CD14-positive monocyte (primary cell): ENCODE measurements at regions not wholly inside any gene's neighbourhood (a gene's known extent, or its start where the extent isn't known, plus 50 kb on each side); places are given as distances from the start of the nearest gene placed in this dataset.

ENCODE experiments used
- DNase-seq, 3 donors: peaks; one replicate each; pipeline ENCODE4 v3.0.0-alpha.2; 2011 to 2022
- H2AFZ ChIP-seq: 2 replicates; pipeline ENCODE4 v1.6.0; 2012; ENCODE audit warnings: mild to moderate bottlenecking, low read depth, low read length, inconsistent platforms; ENCODE audit not compliant: insufficient read depth, poor library complexity, severe bottlenecking
- H3K27ac ChIP-seq, 2 donors: 1 replicate in 1 of 2; 2 replicates in 1 of 2; pipeline ENCODE4 v1.5.1; 2012 to 2013; ENCODE audit warnings: low read length in 2 of 2, control low read depth in 1 of 2, inconsistent platforms in 1 of 2, low read depth in 1 of 2, mild to moderate bottlenecking in 1 of 2
- H3K27me3 ChIP-seq, 2 donors: one replicate each; pipeline versions ENCODE4 v1.6.0 to v1.6.1; 2011 to 2013; ENCODE audit warnings: low read length in 2 of 2; ENCODE audit not compliant: control insufficient read depth in 2 of 2, insufficient read depth in 2 of 2
- H3K36me3 ChIP-seq, 2 donors: replicated peaks in 1 of 2; 1 replicate in 1 of 2; 2 replicates in 1 of 2; pipeline versions ENCODE4 v1.5.1 to v1.6.1; 2012 to 2013; ENCODE audit warnings: low read length in 2 of 2, control low read depth in 1 of 2, inconsistent platforms in 1 of 2, mild to moderate bottlenecking in 1 of 2; ENCODE audit not compliant: insufficient read depth in 2 of 2, control insufficient read depth in 1 of 2
- H3K4me1 ChIP-seq, 2 donors: 1 replicate in 1 of 2; 2 replicates in 1 of 2; pipeline versions ENCODE4 v1.5.1 to v1.6.1; 2012 to 2013; ENCODE audit warnings: low read length in 2 of 2, control low read depth in 1 of 2, inconsistent platforms in 1 of 2, mild to moderate bottlenecking in 1 of 2, moderate library complexity in 1 of 2; ENCODE audit not compliant: insufficient read depth in 2 of 2, control insufficient read depth in 1 of 2
- H3K4me2 ChIP-seq: replicated peaks from 2 replicates; pipeline ENCODE3; 2012; ENCODE audit warnings: low read length, moderate library complexity, mild to moderate bottlenecking; ENCODE audit not compliant: poor library complexity, severe bottlenecking; ENCODE audit errors: extremely low read depth
- H3K4me3 ChIP-seq, 3 experiments: fragments of 200-600 bp in 1 of 3; sonication (generic) in 1 of 3; replicated peaks in 1 of 3; 1 replicate in 2 of 3; 2 replicates in 1 of 3; pipeline ENCODE4 v1.5.1; 2011 to 2013; ENCODE audit warnings: low read length in 3 of 3, mild to moderate bottlenecking in 3 of 3, control low read depth in 2 of 3, low read depth in 2 of 3, inconsistent platforms in 1 of 3, moderate library complexity in 1 of 3
- H3K79me2 ChIP-seq: 2 replicates; pipeline ENCODE4 v1.6.0; 2012; ENCODE audit warnings: mild to moderate bottlenecking, control low read depth, inconsistent platforms, low read length, moderate library complexity; ENCODE audit not compliant: insufficient read depth
- H3K9ac ChIP-seq: 2 replicates; pipeline ENCODE4 v1.6.0; 2017; ENCODE audit warnings: low read length, mild to moderate bottlenecking; ENCODE audit not compliant: insufficient read depth, poor library complexity, severe bottlenecking
- H3K9me3 ChIP-seq, 2 donors: replicated peaks in 1 of 2; 1 replicate in 1 of 2; 2 replicates in 1 of 2; pipeline versions ENCODE4 v1.5.1 to v1.6.1; 2012 to 2013; ENCODE audit warnings: low read length in 2 of 2, control low read depth in 1 of 2; ENCODE audit not compliant: control insufficient read depth in 1 of 2, insufficient read depth in 1 of 2
- H4K20me1 ChIP-seq: 2 replicates; pipeline ENCODE4 v1.6.0; 2012; ENCODE audit warnings: mild to moderate bottlenecking, low read length, control low read depth, moderate library complexity; ENCODE audit not compliant: insufficient read depth
- H3K27ac Mint-ChIP-seq, 7 donors: one replicate each; pipeline ENCODE4 v1.8.0; 2020; ENCODE audit warnings: mild to moderate bottlenecking in 7 of 7, mixed read lengths in 7 of 7, moderate library complexity in 6 of 7, inconsistent platforms in 2 of 7
- H3K27me3 Mint-ChIP-seq, 3 donors: one replicate each; pipeline ENCODE4 v1.8.0; 2021 to 2022; ENCODE audit warnings: low read depth in 3 of 3, mild to moderate bottlenecking in 3 of 3, mixed read lengths in 3 of 3, moderate library complexity in 3 of 3, inconsistent platforms in 1 of 3
- H3K36me3 Mint-ChIP-seq, 2 donors: one replicate each; pipeline ENCODE4 v1.8.0; 2020; ENCODE audit warnings: mixed read lengths in 2 of 2, inconsistent platforms in 1 of 2, mild to moderate bottlenecking in 1 of 2
- H3K4me1 Mint-ChIP-seq: one replicate; pipeline ENCODE4 v1.8.0; 2020; ENCODE audit warnings: mild to moderate bottlenecking, mixed read lengths
- H3K4me3 Mint-ChIP-seq, 2 donors: one replicate each; pipeline ENCODE4 v1.8.0; 2020; ENCODE audit warnings: mild to moderate bottlenecking in 2 of 2, mixed read lengths in 2 of 2, moderate library complexity in 1 of 2
- H3K9me3 Mint-ChIP-seq, 7 donors: one replicate each; pipeline ENCODE4 v1.8.0; 2020 to 2022; ENCODE audit warnings: mixed read lengths in 7 of 7, mild to moderate bottlenecking in 6 of 7, moderate library complexity in 6 of 7, inconsistent platforms in 2 of 7
- WGBS: methylation state at CpG from one replicate; pipeline ENCODE4 v1.1.5; 2013; ENCODE audit warnings: missing lambda C conversion rate; ENCODE audit not compliant: insufficient coverage; 5-methylcytosine and 5-hydroxymethylcytosine counted together
- intact Hi-C, 2 donors: fragments of 100-400 bp; cut with micrococcal nuclease; formaldehyde crosslinking; loops; one replicate each; pipeline versions ENCODE4 v1.15.0 to v1.15.1; 2023
- TF ChIP-seq, protein P1 (sequence below): fragments of 200-600 bp; IDR thresholded peaks from one replicate; pipeline ENCODE4 v1.8.0; 2022; ENCODE audit warnings: antibody characterized with exemption, mild to moderate bottlenecking

DNA sequence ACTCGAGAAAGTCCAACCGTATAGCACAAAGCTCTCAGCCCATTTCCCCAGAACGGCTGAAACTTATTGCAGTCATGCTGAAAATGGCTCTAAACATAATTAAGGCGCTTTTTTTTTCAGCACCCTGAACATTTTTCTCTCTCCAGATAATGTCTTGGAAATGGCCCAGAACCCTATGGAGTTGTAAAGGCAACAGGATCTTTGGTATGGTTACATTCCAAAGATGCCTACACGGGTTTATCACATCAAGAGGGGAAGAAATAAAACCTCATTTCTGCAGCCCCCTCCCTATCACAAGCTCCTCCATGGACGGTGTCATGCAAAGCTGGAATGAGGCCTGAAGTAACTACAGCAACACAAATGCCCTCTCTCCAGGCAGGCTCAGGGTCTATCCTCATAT, 126.4 kb upstream of the GALNT2 start:
- Histone ChIP-seq H3K4me2 (no peak overlapping the region), H3K27me3 (peaks cover 10 to 11% of the 10 kb centered on the region in 2 donors), H3K4me1 (no peaks in the 10 kb centered on the region), H3K36me3 (no peaks in the 10 kb centered on the region), H2AFZ (no peak overlapping the region), H3K27ac (no peak overlapping the region), H4K20me1 (no peaks in the 10 kb centered on the region), H3K4me3 (no peak overlapping the region), H3K9ac (no peak overlapping the region), H3K79me2 (no peaks in the 10 kb centered on the region), H3K9me3 (peaks cover 0 to 4% of the 10 kb centered on the region in 2 donors)
- Mint-ChIP-seq H3K9me3 (peaks cover 0 to 5% (median 0%) of the 10 kb centered on the region in 7 donors), H3K36me3 (no peaks in the 10 kb centered on the region), H3K4me3 (no peak overlapping the region), H3K27me3 (peaks cover 11 to 25% (median 12%) of the 10 kb centered on the region in 3 donors), H3K27ac (no peak overlapping the region), H3K4me1 (no peaks in the 10 kb centered on the region)
- intact Hi-C loops, result no loop called here
- TF ChIP-seq, protein P1, sequence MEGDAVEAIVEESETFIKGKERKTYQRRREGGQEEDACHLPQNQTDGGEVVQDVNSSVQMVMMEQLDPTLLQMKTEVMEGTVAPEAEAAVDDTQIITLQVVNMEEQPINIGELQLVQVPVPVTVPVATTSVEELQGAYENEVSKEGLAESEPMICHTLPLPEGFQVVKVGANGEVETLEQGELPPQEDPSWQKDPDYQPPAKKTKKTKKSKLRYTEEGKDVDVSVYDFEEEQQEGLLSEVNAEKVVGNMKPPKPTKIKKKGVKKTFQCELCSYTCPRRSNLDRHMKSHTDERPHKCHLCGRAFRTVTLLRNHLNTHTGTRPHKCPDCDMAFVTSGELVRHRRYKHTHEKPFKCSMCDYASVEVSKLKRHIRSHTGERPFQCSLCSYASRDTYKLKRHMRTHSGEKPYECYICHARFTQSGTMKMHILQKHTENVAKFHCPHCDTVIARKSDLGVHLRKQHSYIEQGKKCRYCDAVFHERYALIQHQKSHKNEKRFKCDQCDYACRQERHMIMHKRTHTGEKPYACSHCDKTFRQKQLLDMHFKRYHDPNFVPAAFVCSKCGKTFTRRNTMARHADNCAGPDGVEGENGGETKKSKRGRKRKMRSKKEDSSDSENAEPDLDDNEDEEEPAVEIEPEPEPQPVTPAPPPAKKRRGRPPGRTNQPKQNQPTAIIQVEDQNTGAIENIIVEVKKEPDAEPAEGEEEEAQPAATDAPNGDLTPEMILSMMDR, result no peak
- no peak for DNase-seq
- WGBS, result 90% methylated on average over 4 of the region's 6 CpGs

DNA sequence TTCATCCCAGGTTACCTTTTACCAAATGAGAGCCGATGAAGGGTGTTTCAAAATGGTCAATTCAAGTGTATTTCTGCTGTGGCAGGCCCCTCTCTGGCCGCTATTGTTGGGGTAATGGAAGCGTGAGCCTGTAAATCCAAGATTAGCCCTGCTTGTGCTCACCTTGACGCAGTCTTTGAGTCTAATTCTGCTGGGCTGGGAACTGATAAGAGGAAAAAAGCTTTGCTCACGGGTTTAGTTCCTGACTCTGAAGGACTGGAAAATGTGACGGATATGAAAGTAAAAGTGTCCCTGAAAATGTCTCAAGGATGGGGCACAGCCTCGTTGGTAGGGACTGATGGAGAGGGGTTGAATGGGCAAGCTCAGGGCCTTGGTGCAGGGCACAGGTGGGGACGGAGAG, 125.9 kb upstream of the GALNT2 start:
- Mint-ChIP-seq H3K36me3 (no peaks in the 10 kb centered on the region), H3K4me1 (no peaks in the 10 kb centered on the region), H3K9me3 (peaks cover 0 to 5% (median 0%) of the 10 kb centered on the region in 7 donors), H3K27ac (peak overlapping the region in 1 of 7 donors; percentile 36), H3K27me3 (peaks cover 11 to 25% (median 12%) of the 10 kb centered on the region in 3 donors), H3K4me3 (no peak overlapping the region)
- TF ChIP-seq, protein P1, result no peak
- peaks cover 0 to 4% of the 10 kb centered on the region in 2 donors for H3K9me3 ChIP-seq
- no peaks in the 10 kb centered on the region for H4K20me1 ChIP-seq
- H3K79me2 ChIP-seq, result no peaks in the 10 kb centered on the region
- no peak overlapping the region for H2AFZ ChIP-seq
- H3K27me3 ChIP-seq, result peaks cover 10 to 11% of the 10 kb centered on the region in 2 donors
- WGBS, result 83% methylated on average over 7 of the region's 8 CpGs
- no peaks in the 10 kb centered on the region for H3K36me3 ChIP-seq
- H3K27ac ChIP-seq, result no peak overlapping the region
- no peak overlapping the region for H3K4me2 ChIP-seq
- H3K9ac ChIP-seq, result no peak overlapping the region
- no peak overlapping the region for H3K4me3 ChIP-seq
- intact Hi-C loops, result no loop called here
- DNase-seq, result no peak
- no peaks in the 10 kb centered on the region for H3K4me1 ChIP-seq
